K562 (cell line): ENCODE measurements at regions not wholly inside any gene's neighbourhood (a gene's known extent, or its start where the extent isn't known, plus 50 kb on each side); places are given as distances from the start of the nearest gene placed in this dataset.

ENCODE experiments used
- ATAC-seq: fragments of 200-7000 bp; cut with Tn5 transposase; 3 replicates; pipeline ENCODE4 v1.9.1; 2020; ENCODE audit warnings: moderate library complexity
- BruUV-seq: library from RNA; stranded (reverse); fragments of 400-500 nt; replicated peaks from 2 replicates; lab custom pipeline; 2021; lab: Mats Ljungman, UMichigan
- CTCF ChIA-PET: fragments of 300-600 bp; formaldehyde crosslinking; extraction: SDS; loops from one replicate; lab custom pipeline; 2021; ENCODE audit warnings: low intra/inter-chr PET ratio; lab: Yijun Ruan, JAX
- POLR2A ChIA-PET: fragments of 300-600, 350-650 bp; sonication (Branson Sonifier 250); formaldehyde crosslinking; extraction: SDS; loops from one replicate; lab custom pipeline; 2021; ENCODE audit warnings: antibody characterized with exemption, inconsistent platforms; lab: Yijun Ruan, JAX
- DNase-seq, 4 experiments: peaks; one replicate each; pipeline versions ENCODE4 v3.0.0 to v3.0.0-alpha.2; 2011 to 2018; ENCODE audit warnings: low spot score in 3 of 4, mixed read lengths in 3 of 4; ENCODE audit errors: extremely low read depth in 1 of 4
- FAIRE-seq: peaks from 2 replicates; lab custom pipeline; 2011; peaks lifted over from hg19 to GRCh38; lab: Jason Lieb, UNC
- H2AFZ ChIP-seq: 2 replicates; pipeline ENCODE4 v1.6.0; 2011; ENCODE audit warnings: low read depth, low read length, control low read depth, inconsistent platforms
- H3K27ac ChIP-seq: fragments of 200-600 bp; 3 replicates; pipeline ENCODE4 v1.8.0; 2011; ENCODE audit warnings: low read depth, mild to moderate bottlenecking, control low read depth, inconsistent platforms, low read length, moderate library complexity, mixed read lengths; ENCODE audit errors: extremely low read depth
- H3K27me3 ChIP-seq, 2 experiments: fragments of 300-600 bp in 1 of 2; 2 replicates in 1 of 2; 3 replicates in 1 of 2; pipeline versions ENCODE4 v1.6.0 to v1.8.0; 2011; ENCODE audit warnings: inconsistent platforms in 2 of 2, low read length in 2 of 2, mild to moderate bottlenecking in 1 of 2, mixed read lengths in 1 of 2, moderate library complexity in 1 of 2; ENCODE audit not compliant: control insufficient read depth in 2 of 2, insufficient read depth in 2 of 2
- H3K36me3 ChIP-seq: fragments of 300-600 bp; 3 replicates; pipeline ENCODE4 v1.8.0; 2011; ENCODE audit warnings: mild to moderate bottlenecking, low read length, inconsistent platforms; ENCODE audit not compliant: control insufficient read depth, insufficient read depth
- H3K4me1 ChIP-seq, 2 experiments: fragments of 200-600 bp in 1 of 2; replicated peaks in 1 of 2; 2 replicates in 1 of 2; 3 replicates in 1 of 2; pipeline versions ENCODE4 v1.5.1 to v1.8.0; 2011; ENCODE audit warnings: inconsistent platforms in 2 of 2, low read length in 2 of 2, mild to moderate bottlenecking in 1 of 2, mixed read lengths in 1 of 2, moderate library complexity in 1 of 2; ENCODE audit not compliant: control insufficient read depth in 2 of 2, insufficient read depth in 2 of 2
- H3K4me2 ChIP-seq: 2 replicates; pipeline ENCODE4 v1.6.1; 2011; ENCODE audit warnings: low read length, control low read depth, inconsistent platforms, mixed read lengths; ENCODE audit not compliant: insufficient read depth
- H3K4me3 ChIP-seq: fragments of 200-600 bp; sonication (generic), shearing (Covaris generic); 2 replicates; pipeline ENCODE4 v1.5.1; 2016; ENCODE audit warnings: control low read depth, inconsistent platforms
- H3K79me2 ChIP-seq: fragments of 200-600 bp; 3 replicates; pipeline ENCODE4 v1.8.0; 2011; ENCODE audit warnings: low read length, inconsistent platforms; ENCODE audit not compliant: control insufficient read depth, insufficient read depth
- H3K9ac ChIP-seq, 2 experiments: 2 replicates each; pipeline versions ENCODE4 v1.6.0 to v1.6.1; 2011; ENCODE audit warnings: low read depth in 2 of 2, low read length in 2 of 2, control low read depth in 1 of 2, inconsistent platforms in 1 of 2, mild to moderate bottlenecking in 1 of 2, mixed read lengths in 1 of 2; ENCODE audit not compliant: insufficient read depth in 1 of 2
- H3K9me1 ChIP-seq: one replicate; pipeline ENCODE4 v1.6.0; 2011; ENCODE audit warnings: inconsistent platforms, mild to moderate bottlenecking, low read length, moderate library complexity; ENCODE audit not compliant: control insufficient read depth, insufficient read depth
- H3K9me3 ChIP-seq: replicated peaks from 2 replicates; pipeline ENCODE4 v1.5.1; 2011; ENCODE audit warnings: low read depth, low read length, inconsistent platforms; ENCODE audit not compliant: control insufficient read depth, insufficient read depth
- H4K20me1 ChIP-seq: replicated peaks from 2 replicates; pipeline ENCODE4 v1.6.1; 2011; ENCODE audit warnings: low read length, inconsistent platforms, mixed read lengths; ENCODE audit not compliant: control insufficient read depth, insufficient read depth
- ARID3A ChIP-seq: IDR thresholded peaks from 2 replicates; pipeline ENCODE4 v1.6.1; 2012; ENCODE audit warnings: low read depth, low read length, improper control_type of control experiment, borderline replicate concordance
- CHD4 ChIP-seq: fragments of 200-600 bp; sonication (generic); IDR thresholded peaks from 3 replicates; pipeline ENCODE4 v1.6.1; 2012; ENCODE audit warnings: low read depth, mild to moderate bottlenecking, mixed read lengths, low read length, inconsistent platforms; ENCODE audit not compliant: insufficient read depth, insufficient replicate concordance, poor library complexity, severe bottlenecking
- CREB1 ChIP-seq, 2 experiments: sonication (generic) in 1 of 2; formaldehyde crosslinking in 1 of 2; IDR thresholded peaks; 2 replicates each; pipeline versions ENCODE4 v1.6.1 to v1.8.0; 2012 to 2022; ENCODE audit warnings: inconsistent platforms in 1 of 2, mild to moderate bottlenecking in 1 of 2, missing genetic modification reagents in 1 of 2, moderate library complexity in 1 of 2
- DDX20 ChIP-seq: fragments of 450-650 bp; IDR thresholded peaks from 2 replicates; pipeline ENCODE4 v1.6.1; 2016; ENCODE audit warnings: missing genetic modification characterization, low read depth, mild to moderate bottlenecking, missing compliant biosample characterization, moderate library complexity
- ERF ChIP-seq: fragments of 450-650 bp; formaldehyde crosslinking; IDR thresholded peaks from 2 replicates; pipeline ENCODE4 v1.4.0; 2020; ENCODE audit warnings: mild to moderate bottlenecking, mixed read lengths
- FOXJ2 ChIP-seq: fragments of 200-800 bp; sonication (Bioruptor generic); IDR thresholded peaks from 2 replicates; pipeline ENCODE4 v1.6.1; 2016; ENCODE audit warnings: missing genetic modification characterization, missing compliant biosample characterization
- NFATC3 ChIP-seq: fragments of 450-650 bp; IDR thresholded peaks from 2 replicates; pipeline ENCODE4 v1.6.1; 2017; ENCODE audit warnings: mild to moderate bottlenecking
- NFE2L1 ChIP-seq: fragments of 450-650 bp; IDR thresholded peaks from 2 replicates; pipeline ENCODE4 v1.6.1; 2016; ENCODE audit warnings: missing genetic modification characterization, low read depth, mild to moderate bottlenecking, missing compliant biosample characterization, moderate library complexity, borderline replicate concordance
- SNRNP70 ChIP-seq: fragments of 200-400 bp; formaldehyde crosslinking; optimal IDR thresholded peaks from 2 replicates; pipeline ENCODE3; 2017; ENCODE audit warnings: low read depth, low read length
- TRIM28 ChIP-seq: fragments of 450-650 bp; IDR thresholded peaks from 2 replicates; pipeline ENCODE4 v1.6.1; 2017
- ZNF282 ChIP-seq: sonication (generic); formaldehyde crosslinking; IDR thresholded peaks from 2 replicates; pipeline ENCODE4 v1.8.1; 2023; ENCODE audit warnings: missing genetic modification reagents
- ZNF780A ChIP-seq: fragments of 250-450 bp; sonication (Bioruptor Pico); IDR thresholded peaks from 2 replicates; pipeline ENCODE4 v1.5.0; 2021; ENCODE audit warnings: mild to moderate bottlenecking
- WGBS: fragments of 100-300 bp; shearing (Covaris generic); methylation state at CpG from one replicate; pipeline ENCODE4 v1.1.6; 2016; ENCODE audit warnings: low coverage, mixed read lengths; ENCODE audit not compliant: insufficient coverage; ENCODE audit errors: missing lambda C conversion rate; 5-methylcytosine and 5-hydroxymethylcytosine counted together
- in situ Hi-C: fragments of 300-500 bp; cut with MboI; formaldehyde crosslinking; loops from 4 replicates; pipeline ENCODE4 v1.15.0; 2018; ENCODE audit warnings: inconsistent platforms, mixed read lengths
- intact Hi-C: fragments of 100-400 bp; cut with micrococcal nuclease; formaldehyde crosslinking; loops from 2 replicates; pipeline ENCODE4 v1.14.2; 2022
- TF ChIP-seq, protein P1 (sequence below): sonication (generic); formaldehyde crosslinking; IDR thresholded peaks from 2 replicates; pipeline ENCODE4 v1.8.1; 2023; ENCODE audit warnings: missing genetic modification reagents, mild to moderate bottlenecking, borderline replicate concordance
- TF ChIP-seq, protein P2 (sequence below): fragments of 450-650 bp; IDR thresholded peaks from 2 replicates; pipeline ENCODE4 v1.6.1; 2016; ENCODE audit warnings: borderline replicate concordance

GRCh38 chr18:39693359-39693758 lies 2127.8 kb upstream of the CELF4 start:
- in situ Hi-C loops (no loop called here), intact Hi-C loops (no loop called here)
- ChIA-PET POLR2A (no interaction called here), CTCF (no interaction called here)
- Histone ChIP-seq H2AFZ (no peak overlapping the region), H3K9me3 (no peaks in the 10 kb centered on the region), H3K27ac (no peak overlapping the region), H3K4me2 (no peak overlapping the region), H4K20me1 (no peaks in the 10 kb centered on the region), H3K9ac (no peak overlapping the region), H3K4me1 (no peaks in the 10 kb centered on the region), H3K4me3 (no peak overlapping the region), H3K27me3 (no peaks in the 10 kb centered on the region), H3K9me1 (no peaks in the 10 kb centered on the region), H3K79me2 (no peaks in the 10 kb centered on the region), H3K36me3 (no peaks in the 10 kb centered on the region)
- 0% methylated on average over 1 of the region's 1 CpG for WGBS
- no TSS peak for BruUV-seq
- FAIRE-seq (no peak), DNase-seq (no peak), ATAC-seq (no peak)
- no peak for TF ChIP-seq ERF
- TF ChIP-seq ARID3A = no peak
- no peak for TF ChIP-seq NFE2L1 (tag)
- TF ChIP-seq DDX20 (tag) = no peak
- no peak for TF ChIP-seq NFATC3
- TF ChIP-seq CHD4 = no peak
- TF ChIP-seq CREB1 (IDR thresholded peaks at IDR 0.05) = no peak
- no peak for TF ChIP-seq CREB1 (CRISPR knock-in tag; IDR thresholded peaks at IDR 0.05)
- TF ChIP-seq, protein P1, sequence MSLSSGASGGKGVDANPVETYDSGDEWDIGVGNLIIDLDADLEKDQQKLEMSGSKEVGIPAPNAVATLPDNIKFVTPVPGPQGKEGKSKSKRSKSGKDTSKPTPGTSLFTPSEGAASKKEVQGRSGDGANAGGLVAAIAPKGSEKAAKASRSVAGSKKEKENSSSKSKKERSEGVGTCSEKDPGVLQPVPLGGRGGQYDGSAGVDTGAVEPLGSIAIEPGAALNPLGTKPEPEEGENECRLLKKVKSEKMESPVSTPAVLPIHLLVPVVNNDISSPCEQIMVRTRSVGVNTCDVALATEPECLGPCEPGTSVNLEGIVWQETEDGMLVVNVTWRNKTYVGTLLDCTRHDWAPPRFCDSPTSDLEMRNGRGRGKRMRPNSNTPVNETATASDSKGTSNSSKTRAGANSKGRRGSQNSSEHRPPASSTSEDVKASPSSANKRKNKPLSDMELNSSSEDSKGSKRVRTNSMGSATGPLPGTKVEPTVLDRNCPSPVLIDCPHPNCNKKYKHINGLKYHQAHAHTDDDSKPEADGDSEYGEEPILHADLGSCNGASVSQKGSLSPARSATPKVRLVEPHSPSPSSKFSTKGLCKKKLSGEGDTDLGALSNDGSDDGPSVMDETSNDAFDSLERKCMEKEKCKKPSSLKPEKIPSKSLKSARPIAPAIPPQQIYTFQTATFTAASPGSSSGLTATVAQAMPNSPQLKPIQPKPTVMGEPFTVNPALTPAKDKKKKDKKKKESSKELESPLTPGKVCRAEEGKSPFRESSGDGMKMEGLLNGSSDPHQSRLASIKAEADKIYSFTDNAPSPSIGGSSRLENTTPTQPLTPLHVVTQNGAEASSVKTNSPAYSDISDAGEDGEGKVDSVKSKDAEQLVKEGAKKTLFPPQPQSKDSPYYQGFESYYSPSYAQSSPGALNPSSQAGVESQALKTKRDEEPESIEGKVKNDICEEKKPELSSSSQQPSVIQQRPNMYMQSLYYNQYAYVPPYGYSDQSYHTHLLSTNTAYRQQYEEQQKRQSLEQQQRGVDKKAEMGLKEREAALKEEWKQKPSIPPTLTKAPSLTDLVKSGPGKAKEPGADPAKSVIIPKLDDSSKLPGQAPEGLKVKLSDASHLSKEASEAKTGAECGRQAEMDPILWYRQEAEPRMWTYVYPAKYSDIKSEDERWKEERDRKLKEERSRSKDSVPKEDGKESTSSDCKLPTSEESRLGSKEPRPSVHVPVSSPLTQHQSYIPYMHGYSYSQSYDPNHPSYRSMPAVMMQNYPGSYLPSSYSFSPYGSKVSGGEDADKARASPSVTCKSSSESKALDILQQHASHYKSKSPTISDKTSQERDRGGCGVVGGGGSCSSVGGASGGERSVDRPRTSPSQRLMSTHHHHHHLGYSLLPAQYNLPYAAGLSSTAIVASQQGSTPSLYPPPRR (CRISPR knock-in tag) = no peak
- TF ChIP-seq SNRNP70 = no peak
- no peak for TF ChIP-seq TRIM28
- no peak for TF ChIP-seq ZNF282 (CRISPR knock-in tag)
- TF ChIP-seq, protein P2, sequence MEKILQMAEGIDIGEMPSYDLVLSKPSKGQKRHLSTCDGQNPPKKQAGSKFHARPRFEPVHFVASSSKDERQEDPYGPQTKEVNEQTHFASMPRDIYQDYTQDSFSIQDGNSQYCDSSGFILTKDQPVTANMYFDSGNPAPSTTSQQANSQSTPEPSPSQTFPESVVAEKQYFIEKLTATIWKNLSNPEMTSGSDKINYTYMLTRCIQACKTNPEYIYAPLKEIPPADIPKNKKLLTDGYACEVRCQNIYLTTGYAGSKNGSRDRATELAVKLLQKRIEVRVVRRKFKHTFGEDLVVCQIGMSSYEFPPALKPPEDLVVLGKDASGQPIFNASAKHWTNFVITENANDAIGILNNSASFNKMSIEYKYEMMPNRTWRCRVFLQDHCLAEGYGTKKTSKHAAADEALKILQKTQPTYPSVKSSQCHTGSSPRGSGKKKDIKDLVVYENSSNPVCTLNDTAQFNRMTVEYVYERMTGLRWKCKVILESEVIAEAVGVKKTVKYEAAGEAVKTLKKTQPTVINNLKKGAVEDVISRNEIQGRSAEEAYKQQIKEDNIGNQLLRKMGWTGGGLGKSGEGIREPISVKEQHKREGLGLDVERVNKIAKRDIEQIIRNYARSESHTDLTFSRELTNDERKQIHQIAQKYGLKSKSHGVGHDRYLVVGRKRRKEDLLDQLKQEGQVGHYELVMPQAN = no peak
- TF ChIP-seq FOXJ2 (tag) = no peak
- TF ChIP-seq ZNF780A (CRISPR knock-in tag) = no peak
